ENCODE measurements at regions not wholly inside any gene's neighbourhood (a gene's known extent, or its start where the extent isn't known, plus 50 kb on each side); places are given as distances from the start of the nearest gene placed in this dataset.

DNA sequence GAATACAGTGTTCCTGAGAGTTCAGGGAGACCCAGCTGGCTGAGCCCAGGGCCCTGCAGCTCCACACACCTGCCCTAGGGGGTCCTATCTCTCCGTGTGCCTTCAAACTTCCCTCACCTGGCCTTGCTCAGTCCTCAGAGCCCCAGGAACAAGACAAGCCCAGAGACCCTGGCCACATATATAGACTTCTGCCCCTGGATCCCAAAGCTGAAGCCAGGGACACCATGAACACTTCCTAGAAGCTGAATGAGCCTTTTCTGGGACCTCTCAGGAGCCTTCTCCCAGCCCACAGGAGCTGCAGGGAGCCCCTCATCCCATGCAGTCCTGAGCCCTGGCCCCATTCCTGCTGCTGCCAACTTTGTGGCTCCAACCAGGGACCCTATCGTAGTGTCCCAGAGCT is 190.5 kb downstream of the DICER1 start:
- Histone ChIP-seq H3K79me2 (ENCODE audit: insufficient read depth, low read length) (no peaks in the 10 kb centered on the region), H3K56ac (ENCODE audit: insufficient read length, low read depth, low read length) (no peak overlapping the region), H3K79me1 (ENCODE audit: insufficient read depth, low read depth, low read length, poor library complexity, severe bottlenecking) (no peaks in the 10 kb centered on the region), H3K4me1 (ENCODE audit: insufficient read depth, low read length) (no peaks in the 10 kb centered on the region), H3K9ac (ENCODE audit: extremely low read depth, insufficient read length, low read length) (no peak overlapping the region), H3K27me3 (ENCODE audit: insufficient read depth, low read length) (no peaks in the 10 kb centered on the region), H2AK5ac (ENCODE audit: insufficient read length, low read length) (no peak overlapping the region), H4K20me1 (ENCODE audit: control insufficient read depth, insufficient read depth, insufficient read length) (no peaks in the 10 kb centered on the region), H4K5ac (ENCODE audit: insufficient read length, low read depth, low read length) (no peak overlapping the region), H3T11ph (ENCODE audit: low read length) (no peak overlapping the region), H4K8ac (replicated peaks; ENCODE audit: insufficient read length, low read depth, low read length) (no peak overlapping the region), H2BK120ac (ENCODE audit: low read depth, low read length, poor library complexity, severe bottlenecking) (no peak overlapping the region), H3K4me2 (ENCODE audit: insufficient read depth, insufficient read length, low read length) (no peak overlapping the region), H3K14ac (ENCODE audit: insufficient read depth, low read length) (no peak overlapping the region), H3K27ac (ENCODE audit: insufficient read length, low read depth, low read length) (no peak overlapping the region), H3K4ac (ENCODE audit: low read depth, low read length) (no peak overlapping the region), H2AFZ (ENCODE audit: low read length) (no peak overlapping the region), H3K18ac (ENCODE audit: insufficient read length, low read depth, low read length) (no peak overlapping the region), H4K91ac (ENCODE audit: insufficient read length, low read depth, low read length) (no peak overlapping the region), H2BK12ac (ENCODE audit: insufficient read length, low read depth, low read length) (no peak overlapping the region), H3K23me2 (ENCODE audit: insufficient read length, low read depth, low read length, poor library complexity, severe bottlenecking) (no peaks in the 10 kb centered on the region), H2BK5ac (ENCODE audit: insufficient read length, low read length) (no peak overlapping the region), H2BK20ac (ENCODE audit: low read depth, low read length, poor library complexity, severe bottlenecking) (no peak overlapping the region), H3K23ac (ENCODE audit: insufficient read length, low read depth, low read length) (no peak overlapping the region), H2BK15ac (ENCODE audit: low read depth, low read length) (no peak overlapping the region), H3K9me3 (ENCODE audit: control insufficient read depth, low read depth, low read length) (no peaks in the 10 kb centered on the region)
- H3K36me3 Mint-ChIP-seq (ENCODE audit: insufficient read depth in 1 of 3, low read depth in 3 of 3) = no peaks in the 10 kb centered on the region
- no peaks in the 10 kb centered on the region for H3K9me3 Mint-ChIP-seq
- DNase-seq = no peak
- WGBS (ENCODE audit: extremely low coverage, insufficient read length, low lambda C conversion rate) = no CpG with 5 or more reads among the region's 2 CpGs
- no peak for TF ChIP-seq CTCF (conservative IDR thresholded peaks at IDR 0.05)
- peaks cover 2% of the 10 kb centered on the region for H3K27me3 Mint-ChIP-seq (ENCODE audit: low read depth)
- no peak overlapping the region; a peak in 1 of 7 replicates for H3K27ac Mint-ChIP-seq
- no peak overlapping the region for H3K4me3 Mint-ChIP-seq
- peaks cover 2 to 5% of the 10 kb centered on the region in 2 experiments; a peak in 3 of 4 replicates for H3K4me1 Mint-ChIP-seq

Data from H9 (cell line).